Esophagus squamous epithelium (tissue), 4 donors: ENCODE measurements at regions not wholly inside any gene's neighbourhood (a gene's known extent, or its start where the extent isn't known, plus 50 kb on each side); places are given as distances from the start of the nearest gene placed in this dataset.

Experiments
- CTCF ChIP-seq, 6 experiments: fragments of 450-650 bp in 4 of 6; fragments of 200-600 bp in 2 of 6; sonication (generic) in 2 of 6; IDR thresholded peaks; one replicate each; pipeline ENCODE4 v1.5.1; 2016 to 2019; ENCODE audit warnings: antibody characterized with exemption in 6 of 6, mild to moderate bottlenecking in 4 of 6, moderate library complexity in 4 of 6
- POLR2A ChIP-seq, 4 donors: fragments of 450-650 bp; IDR thresholded peaks; one replicate each; pipeline ENCODE4 v1.6.1; 2017; ENCODE audit warnings: antibody characterized with exemption in 4 of 4, mild to moderate bottlenecking in 4 of 4, moderate library complexity in 3 of 4

- no peak for TF ChIP-seq CTCF (IDR thresholded peaks at IDR 0.05)
- no peak for TF ChIP-seq POLR2A (IDR thresholded peaks at IDR 0.05)
These were observed 499.4 kb upstream of the C16orf82 start for GRCh38 chr16:26567356-26567755.
